ENCODE measurements at regions not wholly inside any gene's neighbourhood (a gene's known extent, or its start where the extent isn't known, plus 50 kb on each side); places are given as distances from the start of the nearest gene placed in this dataset.
"Not testable (repeated sequence)": the region's sequence is repeated elsewhere in the genome, so short reads cannot be mapped to it uniquely, and the experiment has no call there.

DNA sequence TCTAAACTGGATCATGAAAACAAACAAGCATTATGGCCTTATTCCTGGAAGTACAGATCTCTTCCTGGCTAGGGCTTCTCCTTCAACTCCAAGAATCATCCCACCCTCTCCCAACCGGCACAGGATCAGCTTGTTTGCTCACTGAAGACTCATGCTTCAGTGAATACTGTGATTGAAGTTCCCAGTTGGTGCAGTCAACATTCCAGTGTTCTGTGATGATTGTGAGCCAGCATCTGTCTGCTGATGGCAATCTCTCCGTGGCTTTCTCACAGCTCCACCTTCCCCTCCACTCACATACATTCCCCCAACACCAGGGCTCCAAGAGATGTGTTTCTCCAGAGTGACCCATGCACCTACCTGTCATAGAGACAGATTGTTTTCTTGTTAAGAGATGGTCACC lies 421.3 kb upstream of the BTBD3 start:
- in situ Hi-C loops (cut with MboI; ENCODE audit: low sequenced_read_pairs, unreplicated experiment), result no loop called here
- no peak for DNase-seq (ENCODE audit: low spot score)
- TF ChIP-seq CTCF (IDR thresholded peaks at IDR 0.05; ENCODE audit: borderline replicate concordance, control extremely low read depth, extremely low read depth, insufficient read depth, missing control alignments), result no peak

DNA sequence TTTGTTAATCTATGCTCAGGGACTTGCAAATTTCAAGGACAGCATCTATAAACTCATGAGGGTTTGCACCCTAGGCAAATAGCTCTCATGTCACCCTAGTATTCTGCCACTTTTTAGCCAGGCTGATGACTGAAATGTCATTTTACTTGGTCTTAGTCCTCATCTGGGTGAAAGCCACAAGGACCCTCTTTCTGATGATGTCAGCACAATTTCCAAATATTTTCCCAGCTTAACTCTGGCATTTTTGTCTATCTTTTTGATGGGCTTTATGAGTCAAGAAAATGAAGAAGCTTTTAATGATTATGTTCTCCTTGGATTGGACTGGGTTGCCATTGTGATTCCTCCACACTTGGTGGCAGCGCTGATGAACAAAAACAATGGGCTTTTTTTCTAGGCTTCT lies 420.1 kb upstream of the BTBD3 start:
- TF ChIP-seq CTCF (IDR thresholded peaks at IDR 0.05; ENCODE audit: borderline replicate concordance, control extremely low read depth, extremely low read depth, insufficient read depth, missing control alignments), result no peak
- in situ Hi-C loops (cut with MboI; ENCODE audit: low sequenced_read_pairs, unreplicated experiment), result no loop called here
- DNase-seq (ENCODE audit: low spot score), result no peak

GRCh38 chr20:11499101-11499634 lies 418.5 kb upstream of the BTBD3 start:
- in situ Hi-C loops (cut with MboI; ENCODE audit: low sequenced_read_pairs, unreplicated experiment), result no loop called here
- no peak for TF ChIP-seq CTCF (IDR thresholded peaks at IDR 0.05; ENCODE audit: borderline replicate concordance, control extremely low read depth, extremely low read depth, insufficient read depth, missing control alignments)
- no peak for DNase-seq (ENCODE audit: low spot score)

DNA sequence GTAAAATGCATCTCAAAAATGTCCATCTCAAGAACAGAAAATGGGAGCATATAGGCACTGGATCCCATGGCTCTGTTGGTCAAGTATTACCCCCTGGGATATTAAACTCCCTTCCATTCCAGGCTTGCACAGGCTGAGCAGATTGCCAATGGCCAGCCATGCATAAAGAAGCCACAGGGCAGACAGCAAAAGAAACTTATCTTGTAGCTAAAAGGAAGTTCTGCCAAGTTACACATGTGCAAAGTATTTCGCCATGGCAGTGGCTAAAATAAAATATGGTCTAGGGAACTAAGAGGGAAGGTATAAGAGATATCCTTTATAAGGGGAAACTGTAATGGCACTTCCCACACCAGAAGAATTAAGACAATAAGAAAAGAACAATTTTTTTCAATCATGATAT lies 415.6 kb upstream of the BTBD3 start:
- in situ Hi-C loops (cut with MboI; ENCODE audit: low sequenced_read_pairs, unreplicated experiment), result no loop called here

DNA sequence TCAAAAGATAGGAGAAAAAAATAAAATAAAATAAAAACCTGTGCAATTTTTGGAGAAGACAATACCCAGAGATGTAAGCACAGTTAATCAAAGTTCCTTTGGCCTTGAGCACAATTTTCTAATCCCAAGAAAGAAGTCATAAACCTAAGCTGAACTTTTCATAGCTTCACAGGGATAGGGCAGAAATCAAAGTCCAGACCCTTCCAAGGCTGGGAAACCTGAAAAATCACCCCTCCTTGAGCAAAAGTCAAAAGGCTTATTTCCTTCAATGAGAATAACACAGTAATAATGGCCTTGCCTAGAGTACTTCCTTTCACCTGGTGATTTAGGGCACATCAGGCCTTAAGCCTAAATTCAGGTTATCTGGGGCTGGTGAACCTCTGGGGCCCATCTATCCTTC lies 415.0 kb upstream of the BTBD3 start:
- TF ChIP-seq CTCF (IDR thresholded peaks at IDR 0.05; ENCODE audit: borderline replicate concordance, control extremely low read depth, extremely low read depth, insufficient read depth, missing control alignments), result no peak
- DNase-seq (ENCODE audit: low spot score), result no peak
- in situ Hi-C loops (cut with MboI; ENCODE audit: low sequenced_read_pairs, unreplicated experiment), result no loop called here

More for the DNA sequence above, 415.6 kb upstream of the BTBD3 start:
- TF ChIP-seq CTCF (IDR thresholded peaks at IDR 0.05; ENCODE audit: borderline replicate concordance, control extremely low read depth, extremely low read depth, insufficient read depth, missing control alignments), result no peak
- DNase-seq (ENCODE audit: low spot score), result no peak

DNA sequence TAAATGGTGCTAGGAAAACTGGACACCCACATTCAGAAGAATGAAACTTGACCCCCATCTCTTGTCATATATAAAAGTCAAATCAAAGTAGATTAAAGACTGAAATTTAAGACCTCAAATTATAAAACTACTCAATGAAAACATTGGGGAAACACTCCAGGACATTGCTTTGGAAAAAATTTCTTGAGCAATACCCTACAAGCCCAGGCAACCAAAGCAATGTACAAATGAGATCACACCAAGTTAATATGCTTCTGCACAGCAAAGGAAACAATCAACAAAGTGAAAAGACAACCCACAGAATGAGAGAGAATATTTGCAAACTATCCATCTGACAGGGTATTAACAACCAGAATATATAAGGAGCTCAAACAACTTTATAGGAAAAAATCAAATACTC lies 407.9 kb upstream of the BTBD3 start:
- no peak for TF ChIP-seq CTCF (IDR thresholded peaks at IDR 0.05; ENCODE audit: borderline replicate concordance, control extremely low read depth, extremely low read depth, insufficient read depth, missing control alignments)
- DNase-seq (ENCODE audit: low spot score), result no peak
- in situ Hi-C loops (cut with MboI; ENCODE audit: low sequenced_read_pairs, unreplicated experiment), result no loop called here

GRCh38 chr20:11511821-11512220 lies 405.9 kb upstream of the BTBD3 start:
- in situ Hi-C loops (cut with MboI; ENCODE audit: low sequenced_read_pairs, unreplicated experiment), result no loop called here
- no peak for DNase-seq (ENCODE audit: low spot score)
- TF ChIP-seq CTCF (IDR thresholded peaks at IDR 0.05; ENCODE audit: borderline replicate concordance, control extremely low read depth, extremely low read depth, insufficient read depth, missing control alignments), result no peak

DNA sequence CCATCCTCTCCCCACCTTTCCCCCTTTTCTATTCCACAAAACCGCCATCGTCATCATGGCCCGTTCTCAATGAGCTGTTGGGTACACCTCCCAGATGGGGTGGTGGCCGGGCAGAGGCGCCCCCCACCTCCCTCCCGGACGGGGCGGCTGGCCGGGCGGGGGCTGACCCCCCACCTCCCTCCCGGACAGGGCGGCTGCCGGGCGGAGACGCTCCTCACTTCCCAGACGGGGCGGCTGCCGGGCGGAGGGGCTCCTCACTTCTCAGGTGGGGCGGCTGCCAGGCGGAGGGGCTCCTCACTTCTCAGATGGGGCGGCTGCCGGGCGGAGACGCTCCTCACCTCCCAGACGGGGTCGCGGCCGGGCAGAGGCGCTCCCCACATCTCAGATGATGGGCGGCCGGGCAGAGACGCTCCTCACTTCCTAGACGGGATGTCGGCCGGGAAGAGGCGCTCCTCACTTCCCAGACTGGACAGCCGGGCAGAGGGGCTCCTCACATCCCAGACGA lies 404.4 kb upstream of the BTBD3 start:
- in situ Hi-C loops (cut with MboI; ENCODE audit: low sequenced_read_pairs, unreplicated experiment); DNase-seq (ENCODE audit: low spot score): not testable (repeated sequence)

All from GM13976 (cell line).